HG03175 (cell line): ENCODE measurements at regions not wholly inside any gene's neighbourhood (a gene's known extent, or its start where the extent isn't known, plus 50 kb on each side); places are given as distances from the start of the nearest gene placed in this dataset.
A peak's percentile ranks its signal among the peaks of the same experiment; 100 is the strongest.

ENCODE experiments used
- ATAC-seq: cut with Tn5 transposase; IDR thresholded peaks from one replicate; pipeline ENCODE4 v1.9.1; 2021; ENCODE audit warnings: mild to moderate bottlenecking, moderate library complexity; ENCODE audit not compliant: unreplicated experiment

- ATAC-seq: no peak
These were observed 70.1 kb upstream of the VRK1 start for GRCh38 chr14:96727073-96727472.

GRCh38 chr14:96727491-96727890 is 69.7 kb upstream of the VRK1 start:
- no peak for ATAC-seq

GRCh38 chr14:96727980-96728717 is 69.0 kb upstream of the VRK1 start:
- ATAC-seq: no peak

GRCh38 chr14:96729889-96730288 is 67.3 kb upstream of the VRK1 start:
- no peak for ATAC-seq

- ATAC-seq: no peak
These were observed 66.8 kb upstream of the VRK1 start for GRCh38 chr14:96730386-96730785.

GRCh38 chr14:96734076-96734622 is 63.0 kb upstream of the VRK1 start:
- no peak for ATAC-seq

GRCh38 chr14:96735526-96735925 is 61.7 kb upstream of the VRK1 start:
- ATAC-seq: no peak

GRCh38 chr14:96736439-96736838 is 60.7 kb upstream of the VRK1 start:
- no peak for ATAC-seq

- ATAC-seq: no peak
These were observed 59.3 kb upstream of the VRK1 start for GRCh38 chr14:96737881-96738280.

GRCh38 chr14:96739200-96739910 is 57.8 kb upstream of the VRK1 start:
- no peak for ATAC-seq

- ATAC-seq: peak; percentile 83
These were observed 55.8 kb upstream of the VRK1 start for GRCh38 chr14:96741151-96741977.

- no peak for ATAC-seq
These were observed 52.9 kb upstream of the VRK1 start for GRCh38 chr14:96744262-96744661.

GRCh38 chr14:96745500-96746051 is 51.6 kb upstream of the VRK1 start:
- no peak for ATAC-seq

- ATAC-seq: no peak
These were observed 51.1 kb upstream of the VRK1 start for GRCh38 chr14:96746101-96746500.

- ATAC-seq: no peak
These were observed 50.2 kb upstream of the VRK1 start for GRCh38 chr14:96747006-96747405.
